HEK293 (cell line): ENCODE measurements at regions not wholly inside any gene's neighbourhood (a gene's known extent, or its start where the extent isn't known, plus 50 kb on each side); places are given as distances from the start of the nearest gene placed in this dataset.

Source experiments
- CTCF ChIA-PET: fragments of 350-600 bp; formaldehyde crosslinking; extraction: SDS; loops from one replicate; lab custom pipeline; 2021; ENCODE audit warnings: antibody characterized with exemption; lab: Yijun Ruan, JAX
- POLR2A ChIA-PET: fragments of 300-600 bp; formaldehyde crosslinking; extraction: SDS; loops from one replicate; lab custom pipeline; 2020; ENCODE audit warnings: antibody characterized with exemption, inconsistent platforms; lab: Yijun Ruan, JAX
- H3K27ac ChIP-seq: fragments of 200-500 bp; sonication (Bioruptor generic); 2 replicates; pipeline ENCODE4 v1.5.1; 2014; ENCODE audit warnings: low read depth, low read length, control low read depth, inconsistent platforms; ENCODE audit errors: extremely low read depth
- H3K36me3 ChIP-seq, 2 experiments: fragments of 200-500 bp in 1 of 2; sonication (Bioruptor generic) in 1 of 2; 1 replicate in 1 of 2; 2 replicates in 1 of 2; pipeline ENCODE4 v1.5.1; 2014 to 2017; ENCODE audit warnings: inconsistent platforms in 2 of 2, low read length in 2 of 2; ENCODE audit not compliant: control insufficient read depth in 2 of 2, insufficient read depth in 1 of 2
- H3K4me1 ChIP-seq: fragments of 200-500 bp; sonication (Bioruptor generic); 2 replicates; pipeline ENCODE4 v1.5.1; 2014; ENCODE audit warnings: mild to moderate bottlenecking, low read length, inconsistent platforms; ENCODE audit not compliant: control insufficient read depth, insufficient read depth
- H3K4me3 ChIP-seq: 2 replicates; pipeline ENCODE4 v1.5.1; 2011; ENCODE audit warnings: low read depth, mild to moderate bottlenecking, control low read depth, low read length, moderate library complexity
- H3K9me3 ChIP-seq: fragments of 200-500 bp; sonication (Bioruptor generic); 2 replicates; pipeline ENCODE4 v1.5.1; 2014; ENCODE audit warnings: low read depth, low read length, inconsistent platforms; ENCODE audit not compliant: control insufficient read depth, insufficient read depth
- GLI2 ChIP-seq: fragments of 450-650 bp; formaldehyde crosslinking; IDR thresholded peaks from 2 replicates; pipeline ENCODE4; 2017; ENCODE audit warnings: missing biosample characterization, missing genetic modification characterization, low read depth, borderline replicate concordance
- MYNN ChIP-seq: fragments of 450-650 bp; formaldehyde crosslinking; IDR thresholded peaks from 2 replicates; pipeline ENCODE4 v1.5.1; 2016; ENCODE audit warnings: missing biosample characterization, missing genetic modification characterization, borderline replicate concordance
- OSR2 ChIP-seq: fragments of 450-650 bp; formaldehyde crosslinking; IDR thresholded peaks from 2 replicates; pipeline ENCODE4 v1.5.1; 2016; ENCODE audit warnings: missing biosample characterization, missing genetic modification characterization
- PRDM1 ChIP-seq: fragments of 450-650 bp; formaldehyde crosslinking; IDR thresholded peaks from 2 replicates; pipeline ENCODE4; 2016; ENCODE audit warnings: missing biosample characterization, missing genetic modification characterization
- SCRT2 ChIP-seq: fragments of 450-650 bp; formaldehyde crosslinking; IDR thresholded peaks from 2 replicates; pipeline ENCODE4 v1.5.1; 2016; ENCODE audit warnings: missing biosample characterization, missing genetic modification characterization
- WT1 ChIP-seq: fragments of 450-650 bp; formaldehyde crosslinking; IDR thresholded peaks from 2 replicates; pipeline ENCODE4 v1.5.1; 2016; ENCODE audit warnings: missing biosample characterization, missing genetic modification characterization
- ZBTB26 ChIP-seq: fragments of 450-650 bp; formaldehyde crosslinking; optimal IDR thresholded peaks from 2 replicates; pipeline ENCODE3; 2016; ENCODE audit warnings: missing biosample characterization, mild to moderate bottlenecking, missing genetic modification characterization
- ZFP3 ChIP-seq: fragments of 450-650 bp; formaldehyde crosslinking; IDR thresholded peaks from 2 replicates; pipeline ENCODE4 v1.5.1; 2016; ENCODE audit warnings: low read depth, missing biosample characterization, missing genetic modification characterization
- ZNF138 ChIP-seq: fragments of 450-650 bp; formaldehyde crosslinking; IDR thresholded peaks from 2 replicates; pipeline ENCODE4 v1.5.1; 2016; ENCODE audit warnings: missing biosample characterization, missing genetic modification characterization, borderline replicate concordance
- ZNF19 ChIP-seq: fragments of 450-650 bp; formaldehyde crosslinking; IDR thresholded peaks from 2 replicates; pipeline ENCODE4; 2016; ENCODE audit warnings: missing biosample characterization, missing genetic modification characterization, low read depth
- ZNF223 ChIP-seq: fragments of 450-650 bp; formaldehyde crosslinking; IDR thresholded peaks from 2 replicates; pipeline ENCODE4 v1.5.1; 2016; ENCODE audit warnings: missing biosample characterization, missing genetic modification characterization
- ZNF248 ChIP-seq: fragments of 450-650 bp; formaldehyde crosslinking; IDR thresholded peaks from 2 replicates; pipeline ENCODE4 v1.5.1; 2017; ENCODE audit warnings: missing biosample characterization, missing genetic modification characterization
- ZNF274 ChIP-seq, 2 experiments: fragments of 200-500 bp in 1 of 2; fragments of 450-650 bp in 1 of 2; sonication (Bioruptor generic) in 1 of 2; formaldehyde crosslinking in 1 of 2; IDR thresholded peaks; 2 replicates each; pipeline versions ENCODE4 v1.5.1 to v1.6.1; 2014 to 2016; ENCODE audit warnings: borderline replicate concordance in 1 of 2, inconsistent platforms in 1 of 2, low read length in 1 of 2, missing biosample characterization in 1 of 2, missing genetic modification characterization in 1 of 2
- ZNF354C ChIP-seq: fragments of 450-650 bp; formaldehyde crosslinking; IDR thresholded peaks from 2 replicates; pipeline ENCODE4 v1.5.1; 2016; ENCODE audit warnings: missing biosample characterization, missing genetic modification characterization, low read depth, borderline replicate concordance
- ZNF48 ChIP-seq: fragments of 450-650 bp; formaldehyde crosslinking; IDR thresholded peaks from 2 replicates; pipeline ENCODE4 v1.5.1; 2016; ENCODE audit warnings: missing biosample characterization, missing genetic modification characterization
- ZNF501 ChIP-seq: fragments of 450-650 bp; formaldehyde crosslinking; IDR thresholded peaks from 2 replicates; pipeline ENCODE4 v1.5.1; 2016; ENCODE audit warnings: missing biosample characterization, missing genetic modification characterization
- ZNF561 ChIP-seq: fragments of 450-650 bp; IDR thresholded peaks from 2 replicates; pipeline ENCODE4 v1.5.1; 2018; ENCODE audit warnings: missing biosample characterization, missing genetic modification characterization, borderline replicate concordance
- ZNF626 ChIP-seq: fragments of 450-650 bp; sonication (Bioruptor Pico); formaldehyde crosslinking; IDR thresholded peaks from 2 replicates; pipeline ENCODE4 v1.5.1; 2018; ENCODE audit warnings: missing biosample characterization, missing genetic modification characterization, inconsistent platforms
- ZNF629 ChIP-seq: fragments of 450-650 bp; formaldehyde crosslinking; IDR thresholded peaks from 2 replicates; pipeline ENCODE4 v1.5.1; 2017; ENCODE audit warnings: missing biosample characterization, missing genetic modification characterization
- ZNF645 ChIP-seq: fragments of 450-650 bp; formaldehyde crosslinking; IDR thresholded peaks from 2 replicates; pipeline ENCODE4; 2016; ENCODE audit warnings: missing biosample characterization, missing genetic modification characterization
- ZNF747 ChIP-seq: fragments of 450-650 bp; formaldehyde crosslinking; IDR thresholded peaks from 2 replicates; pipeline ENCODE4 v1.5.1; 2016; ENCODE audit warnings: missing biosample characterization, missing genetic modification characterization
- ZNF830 ChIP-seq: fragments of 450-650 bp; IDR thresholded peaks from 2 replicates; pipeline ENCODE4 v1.5.0; 2018; ENCODE audit warnings: missing biosample characterization, missing genetic modification characterization, low read depth, mild to moderate bottlenecking, moderate library complexity
- TF ChIP-seq, protein P1 (sequence below): sonication (generic); formaldehyde crosslinking; IDR thresholded peaks from 2 replicates; pipeline ENCODE4 v1.8.1; 2022; ENCODE audit warnings: mild to moderate bottlenecking, moderate library complexity, missing genetic modification reagents
- TF ChIP-seq, protein P2 (sequence below): fragments of 450-650 bp; formaldehyde crosslinking; IDR thresholded peaks from 2 replicates; pipeline ENCODE4 v1.5.1; 2017; ENCODE audit warnings: missing biosample characterization, missing genetic modification characterization
- TF ChIP-seq, protein P3 (sequence below): fragments of 450-650 bp; formaldehyde crosslinking; IDR thresholded peaks from 2 replicates; pipeline ENCODE4 v1.5.1; 2016; ENCODE audit warnings: missing biosample characterization, missing genetic modification characterization

DNA sequence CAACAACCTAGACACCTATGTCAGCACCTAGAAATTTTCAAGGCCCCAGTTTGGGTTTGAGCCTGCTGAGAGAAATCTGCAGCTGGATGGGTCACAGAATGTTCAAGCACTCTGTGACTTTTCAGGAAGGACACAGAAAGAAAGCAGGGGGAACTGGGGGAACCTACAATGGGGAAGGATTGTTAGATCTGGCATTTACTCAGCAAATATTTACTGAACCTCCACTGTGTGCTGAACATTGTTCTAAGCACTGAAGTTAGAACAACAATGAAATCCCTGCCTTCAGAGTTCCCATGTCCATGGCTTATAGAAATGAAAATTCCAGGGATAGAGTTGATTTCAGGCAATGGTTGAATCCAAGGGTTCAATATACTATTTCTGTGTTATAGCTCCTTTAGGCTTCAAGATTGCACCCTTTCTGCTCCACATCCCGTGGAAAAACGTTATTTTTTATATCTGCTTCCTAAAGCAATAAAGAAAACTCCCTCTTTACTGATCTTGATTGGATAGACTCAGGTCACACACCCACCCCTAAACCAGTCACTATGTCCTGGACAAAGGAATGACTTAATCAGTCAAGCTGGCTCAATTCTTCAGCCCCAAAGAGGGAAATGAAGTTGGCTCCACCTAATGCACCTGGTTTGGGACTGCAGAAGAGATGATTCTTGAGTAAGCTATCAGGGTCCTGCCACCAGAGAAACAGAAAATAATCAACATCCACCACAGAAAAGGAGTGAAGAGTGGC is 95.1 kb downstream of the OR5AK2 start:
- H3K27ac ChIP-seq, result no peak overlapping the region
- H3K36me3 ChIP-seq, result no peaks in the 10 kb centered on the region
- H3K9me3 ChIP-seq, result no peaks in the 10 kb centered on the region
- ChIA-PET CTCF (interaction anchor here (0.6 kb wide), 1 partner anchor 794 kb away, joined by 4 read pairs; no protein-coding TSS in a partner anchor), POLR2A (no interaction called here)
- no peak overlapping the region for H3K4me3 ChIP-seq
- no peak for TF ChIP-seq ZFP3 (tag by site-specific recombination)
- no peak for TF ChIP-seq ZNF138 (tag by site-specific recombination)
- no peak for TF ChIP-seq ZNF626 (tag by site-specific recombination)
- TF ChIP-seq, protein P1, sequence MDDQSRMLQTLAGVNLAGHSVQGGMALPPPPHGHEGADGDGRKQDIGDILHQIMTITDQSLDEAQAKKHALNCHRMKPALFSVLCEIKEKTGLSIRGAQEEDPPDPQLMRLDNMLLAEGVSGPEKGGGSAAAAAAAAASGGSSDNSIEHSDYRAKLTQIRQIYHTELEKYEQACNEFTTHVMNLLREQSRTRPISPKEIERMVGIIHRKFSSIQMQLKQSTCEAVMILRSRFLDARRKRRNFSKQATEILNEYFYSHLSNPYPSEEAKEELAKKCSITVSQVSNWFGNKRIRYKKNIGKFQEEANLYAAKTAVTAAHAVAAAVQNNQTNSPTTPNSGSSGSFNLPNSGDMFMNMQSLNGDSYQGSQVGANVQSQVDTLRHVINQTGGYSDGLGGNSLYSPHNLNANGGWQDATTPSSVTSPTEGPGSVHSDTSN (CRISPR knock-in tag), result no peak
- TF ChIP-seq WT1, result no peak
- TF ChIP-seq ZNF645, result no peak
- no peak for TF ChIP-seq ZNF747 (tag by site-specific recombination)
- TF ChIP-seq OSR2 (tag by site-specific recombination), result no peak
- no peak for TF ChIP-seq ZNF248 (tag by site-specific recombination)
- TF ChIP-seq ZNF19 (tag by site-specific recombination), result no peak
- no peaks in the 10 kb centered on the region for H3K4me1 ChIP-seq

DNA sequence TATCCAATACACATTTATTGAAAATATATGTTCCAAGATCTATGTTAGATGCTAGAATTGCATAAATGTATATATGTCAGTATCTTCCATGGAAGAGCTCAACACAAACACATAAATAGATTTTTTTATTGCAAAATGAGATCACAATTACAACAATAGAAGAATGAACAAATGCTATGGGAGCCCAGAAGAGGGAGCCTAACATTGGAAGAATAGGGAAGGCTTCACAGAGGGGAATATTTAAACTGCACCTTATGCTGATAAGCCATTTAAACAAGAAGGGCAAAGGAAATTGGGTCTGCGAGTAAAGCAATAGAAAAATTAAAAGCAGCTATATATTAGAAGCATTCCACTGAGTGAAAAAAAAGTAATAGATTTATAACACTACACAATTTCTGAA is 96.1 kb upstream of the LRRC55 start:
- Histone ChIP-seq H3K27ac (no peak overlapping the region), H3K9me3 (no peaks in the 10 kb centered on the region), H3K4me3 (no peak overlapping the region), H3K4me1 (no peaks in the 10 kb centered on the region), H3K36me3 (no peaks in the 10 kb centered on the region)
- CTCF ChIA-PET, result interaction anchor here (0.6 to 1.2 kb wide), 2 partner anchors 124 to 1153 kb away, joined by 3 read pairs; no protein-coding TSS in a partner anchor
- no peak for TF ChIP-seq SCRT2 (tag by site-specific recombination)
- TF ChIP-seq, protein P2, sequence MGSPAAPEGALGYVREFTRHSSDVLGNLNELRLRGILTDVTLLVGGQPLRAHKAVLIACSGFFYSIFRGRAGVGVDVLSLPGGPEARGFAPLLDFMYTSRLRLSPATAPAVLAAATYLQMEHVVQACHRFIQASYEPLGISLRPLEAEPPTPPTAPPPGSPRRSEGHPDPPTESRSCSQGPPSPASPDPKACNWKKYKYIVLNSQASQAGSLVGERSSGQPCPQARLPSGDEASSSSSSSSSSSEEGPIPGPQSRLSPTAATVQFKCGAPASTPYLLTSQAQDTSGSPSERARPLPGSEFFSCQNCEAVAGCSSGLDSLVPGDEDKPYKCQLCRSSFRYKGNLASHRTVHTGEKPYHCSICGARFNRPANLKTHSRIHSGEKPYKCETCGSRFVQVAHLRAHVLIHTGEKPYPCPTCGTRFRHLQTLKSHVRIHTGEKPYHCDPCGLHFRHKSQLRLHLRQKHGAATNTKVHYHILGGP (tag by site-specific recombination), result no peak
- POLR2A ChIA-PET, result no interaction called here

- CTCF ChIA-PET, result no interaction called here
- Histone ChIP-seq H3K4me3 (no peak overlapping the region), H3K27ac (no peak overlapping the region), H3K36me3 (no peaks in the 10 kb centered on the region), H3K9me3 (no peaks in the 10 kb centered on the region), H3K4me1 (no peaks in the 10 kb centered on the region)
- POLR2A ChIA-PET, result no interaction called here
- TF ChIP-seq ZNF501 (tag by site-specific recombination) (no peak), ZNF48 (tag by site-specific recombination) (no peak), ZNF629 (tag by site-specific recombination) (no peak), MYNN (tag by site-specific recombination) (no peak), ZNF274 (IDR thresholded peaks at IDR 0.05; ENCODE audit: low read length) (no peak), ZNF274 (tag by site-specific recombination; IDR thresholded peaks at IDR 0.05; ENCODE audit: borderline replicate concordance) (no peak), ZBTB26 (no peak), ZNF223 (no peak), ZNF354C (tag by site-specific recombination) (no peak), PRDM1 (tag by site-specific recombination) (no peak), GLI2 (no peak), ZNF830 (tag by site-specific recombination) (no peak), ZNF561 (tag by site-specific recombination) (no peak)
- TF ChIP-seq, protein P3, sequence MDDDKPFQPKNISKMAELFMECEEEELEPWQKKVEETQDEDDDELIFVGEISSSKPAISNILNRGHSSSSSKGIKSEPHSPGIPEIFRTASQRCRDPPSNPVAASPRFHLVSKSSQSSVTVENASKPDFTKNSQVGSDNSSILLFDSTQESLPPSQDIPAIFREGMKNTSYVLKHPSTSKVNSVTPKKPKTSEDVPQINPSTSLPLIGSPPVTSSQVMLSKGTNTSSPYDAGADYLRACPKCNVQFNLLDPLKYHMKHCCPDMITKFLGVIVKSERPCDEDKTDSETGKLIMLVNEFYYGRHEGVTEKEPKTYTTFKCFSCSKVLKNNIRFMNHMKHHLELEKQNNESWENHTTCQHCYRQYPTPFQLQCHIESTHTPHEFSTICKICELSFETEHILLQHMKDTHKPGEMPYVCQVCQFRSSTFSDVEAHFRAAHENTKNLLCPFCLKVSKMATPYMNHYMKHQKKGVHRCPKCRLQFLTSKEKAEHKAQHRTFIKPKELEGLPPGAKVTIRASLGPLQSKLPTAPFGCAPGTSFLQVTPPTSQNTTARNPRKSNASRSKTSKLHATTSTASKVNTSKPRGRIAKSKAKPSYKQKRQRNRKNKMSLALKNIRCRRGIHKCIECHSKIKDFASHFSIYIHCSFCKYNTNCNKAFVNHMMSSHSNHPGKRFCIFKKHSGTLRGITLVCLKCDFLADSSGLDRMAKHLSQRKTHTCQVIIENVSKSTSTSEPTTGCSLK, result no peak
These were observed 93.8 kb upstream of the LRRC55 start for GRCh38 chr11:57087991-57088390.
